Activated naive CD8-positive, alpha-beta T cell treated with anti-CD3 and anti-CD28 coated beads, Interleukin-2, amount 50 U/mL, for 24 hours (primary cell): ENCODE measurements at regions not wholly inside any gene's neighbourhood (a gene's known extent, or its start where the extent isn't known, plus 50 kb on each side); places are given as distances from the start of the nearest gene placed in this dataset.

ENCODE experiments used
- ATAC-seq: fragments of 150-1000 bp; cut with Tn5 transposase; one replicate; pipeline ENCODE4 v1.10.0; 2021
- DNase-seq: peaks from one replicate; pipeline ENCODE4 v3.0.0; 2021
- H3K27ac Mint-ChIP-seq: one replicate; pipeline ENCODE4 v1.8.0; 2021; ENCODE audit warnings: mild to moderate bottlenecking, mixed read lengths
- H3K27me3 Mint-ChIP-seq: one replicate; pipeline ENCODE4 v1.8.0; 2021; ENCODE audit warnings: mixed read lengths
- H3K36me3 Mint-ChIP-seq: one replicate; pipeline ENCODE4 v1.8.0; 2021; ENCODE audit warnings: low read depth, mixed read lengths
- H3K4me1 Mint-ChIP-seq: one replicate; pipeline ENCODE4 v1.8.0; 2021; ENCODE audit warnings: mixed read lengths
- H3K4me3 Mint-ChIP-seq: one replicate; pipeline ENCODE4 v1.8.0; 2021; ENCODE audit warnings: mild to moderate bottlenecking, moderate library complexity, mixed read lengths
- H3K9me3 Mint-ChIP-seq: one replicate; pipeline ENCODE4 v1.8.0; 2021; ENCODE audit warnings: mixed read lengths

- H3K9me3 Mint-ChIP-seq, result no peaks in the 10 kb centered on the region
- DNase-seq, result no peak
- no peak overlapping the region for H3K4me3 Mint-ChIP-seq
- H3K27ac Mint-ChIP-seq, result no peak overlapping the region
- no peak for ATAC-seq
- H3K4me1 Mint-ChIP-seq, result no peaks in the 10 kb centered on the region
- no peaks in the 10 kb centered on the region for H3K36me3 Mint-ChIP-seq
- H3K27me3 Mint-ChIP-seq, result peaks cover 9% of the 10 kb centered on the region
Measured at GRCh38 chr11:70711911-70712185, 313.5 kb downstream of the CTTN start.

- no peak for DNase-seq
- ATAC-seq, result no peak
- peaks cover 13% of the 10 kb centered on the region for H3K27me3 Mint-ChIP-seq
- no peaks in the 10 kb centered on the region for H3K9me3 Mint-ChIP-seq
- no peak overlapping the region for H3K27ac Mint-ChIP-seq
- no peak overlapping the region for H3K4me3 Mint-ChIP-seq
- no peaks in the 10 kb centered on the region for H3K36me3 Mint-ChIP-seq
- H3K4me1 Mint-ChIP-seq, result no peaks in the 10 kb centered on the region
Measured at GRCh38 chr11:70712471-70712870, 314.1 kb downstream of the CTTN start.

GRCh38 chr11:70713086-70713835 is 314.9 kb downstream of the CTTN start:
- H3K4me3 Mint-ChIP-seq, result no peak overlapping the region
- DNase-seq, result no peak
- no peak for ATAC-seq
- H3K9me3 Mint-ChIP-seq, result no peaks in the 10 kb centered on the region
- no peak overlapping the region for H3K27ac Mint-ChIP-seq
- H3K36me3 Mint-ChIP-seq, result no peaks in the 10 kb centered on the region
- H3K27me3 Mint-ChIP-seq, result peaks cover 15% of the 10 kb centered on the region
- H3K4me1 Mint-ChIP-seq, result no peaks in the 10 kb centered on the region

GRCh38 chr11:70713988-70714665 is 315.8 kb downstream of the CTTN start:
- no peaks in the 10 kb centered on the region for H3K36me3 Mint-ChIP-seq
- H3K27ac Mint-ChIP-seq, result no peak overlapping the region
- no peaks in the 10 kb centered on the region for H3K4me1 Mint-ChIP-seq
- ATAC-seq (no peak), DNase-seq (no peak)
- H3K9me3 Mint-ChIP-seq, result no peaks in the 10 kb centered on the region
- peaks cover 15% of the 10 kb centered on the region for H3K27me3 Mint-ChIP-seq
- H3K4me3 Mint-ChIP-seq, result no peak overlapping the region

- ATAC-seq (no peak), DNase-seq (no peak)
- H3K4me3 Mint-ChIP-seq, result no peak overlapping the region
- H3K9me3 Mint-ChIP-seq, result no peaks in the 10 kb centered on the region
- H3K27me3 Mint-ChIP-seq, result peaks cover 12% of the 10 kb centered on the region
- no peaks in the 10 kb centered on the region for H3K36me3 Mint-ChIP-seq
- no peaks in the 10 kb centered on the region for H3K4me1 Mint-ChIP-seq
- no peak overlapping the region for H3K27ac Mint-ChIP-seq
Measured at GRCh38 chr11:70715166-70715951, 317.0 kb downstream of the CTTN start.

GRCh38 chr11:70716216-70716615 is 317.9 kb downstream of the CTTN start:
- no peak for DNase-seq
- no peak for ATAC-seq
- Mint-ChIP-seq H3K9me3 (no peaks in the 10 kb centered on the region), H3K4me3 (no peak overlapping the region), H3K36me3 (no peaks in the 10 kb centered on the region), H3K27me3 (peaks cover 9% of the 10 kb centered on the region), H3K27ac (no peak overlapping the region), H3K4me1 (no peaks in the 10 kb centered on the region)

- no peaks in the 10 kb centered on the region for H3K4me1 Mint-ChIP-seq
- no peaks in the 10 kb centered on the region for H3K9me3 Mint-ChIP-seq
- no peaks in the 10 kb centered on the region for H3K36me3 Mint-ChIP-seq
- H3K27ac Mint-ChIP-seq, result no peak overlapping the region
- DNase-seq (no peak), ATAC-seq (no peak)
- H3K4me3 Mint-ChIP-seq, result no peak overlapping the region
- H3K27me3 Mint-ChIP-seq, result peaks cover 9% of the 10 kb centered on the region
Measured at GRCh38 chr11:70716986-70717775, 318.9 kb downstream of the CTTN start.

GRCh38 chr11:70717936-70718595 is 319.7 kb downstream of the CTTN start:
- H3K9me3 Mint-ChIP-seq, result no peaks in the 10 kb centered on the region
- no peaks in the 10 kb centered on the region for H3K4me1 Mint-ChIP-seq
- no peaks in the 10 kb centered on the region for H3K36me3 Mint-ChIP-seq
- DNase-seq, result no peak
- H3K4me3 Mint-ChIP-seq, result no peak overlapping the region
- H3K27me3 Mint-ChIP-seq, result peaks cover 7% of the 10 kb centered on the region
- ATAC-seq, result no peak
- no peak overlapping the region for H3K27ac Mint-ChIP-seq

GRCh38 chr11:70719516-70719915 is 321.2 kb downstream of the CTTN start:
- Mint-ChIP-seq H3K9me3 (no peaks in the 10 kb centered on the region), H3K4me1 (no peaks in the 10 kb centered on the region), H3K36me3 (no peaks in the 10 kb centered on the region), H3K4me3 (no peak overlapping the region), H3K27ac (no peak overlapping the region), H3K27me3 (peaks cover 7% of the 10 kb centered on the region)
- DNase-seq, result no peak
- ATAC-seq, result no peak

- Mint-ChIP-seq H3K27me3 (peaks cover 7% of the 10 kb centered on the region), H3K27ac (no peak overlapping the region), H3K4me1 (no peaks in the 10 kb centered on the region), H3K4me3 (no peak overlapping the region), H3K9me3 (no peaks in the 10 kb centered on the region), H3K36me3 (no peaks in the 10 kb centered on the region)
- DNase-seq, result no peak
- no peak for ATAC-seq
Measured at GRCh38 chr11:70720281-70720680, 322.0 kb downstream of the CTTN start.

- no peaks in the 10 kb centered on the region for H3K36me3 Mint-ChIP-seq
- H3K27me3 Mint-ChIP-seq, result peaks cover 7% of the 10 kb centered on the region
Measured at GRCh38 chr11:70721006-70721405, 322.7 kb downstream of the CTTN start.

GRCh38 chr11:70725278-70725677 is 326.9 kb downstream of the CTTN start:
- no peaks in the 10 kb centered on the region for H3K4me1 Mint-ChIP-seq
- H3K27me3 Mint-ChIP-seq, result peaks cover 2% of the 10 kb centered on the region
- ATAC-seq, result no peak
- no peaks in the 10 kb centered on the region for H3K36me3 Mint-ChIP-seq
- H3K4me3 Mint-ChIP-seq, result no peak overlapping the region
- H3K9me3 Mint-ChIP-seq, result no peaks in the 10 kb centered on the region
- H3K27ac Mint-ChIP-seq, result no peak overlapping the region
- no peak for DNase-seq

More at GRCh38 chr11:70721006-70721405, 322.7 kb downstream of the CTTN start:
- Mint-ChIP-seq H3K27ac (no peak overlapping the region), H3K9me3 (no peaks in the 10 kb centered on the region), H3K4me1 (no peaks in the 10 kb centered on the region), H3K4me3 (no peak overlapping the region)
- DNase-seq, result no peak
- no peak for ATAC-seq

- ATAC-seq (no peak), DNase-seq (no peak)
- no peaks in the 10 kb centered on the region for H3K4me1 Mint-ChIP-seq
- no peak overlapping the region for H3K4me3 Mint-ChIP-seq
- no peaks in the 10 kb centered on the region for H3K9me3 Mint-ChIP-seq
- H3K27ac Mint-ChIP-seq, result no peak overlapping the region
- peaks cover 2% of the 10 kb centered on the region for H3K27me3 Mint-ChIP-seq
- no peaks in the 10 kb centered on the region for H3K36me3 Mint-ChIP-seq
Measured at GRCh38 chr11:70725739-70726138, 327.4 kb downstream of the CTTN start.

- H3K4me3 Mint-ChIP-seq, result no peak overlapping the region
- no peaks in the 10 kb centered on the region for H3K9me3 Mint-ChIP-seq
- no peak overlapping the region for H3K27ac Mint-ChIP-seq
- H3K4me1 Mint-ChIP-seq, result no peaks in the 10 kb centered on the region
- DNase-seq (no peak), ATAC-seq (no peak)
- peaks cover 1% of the 10 kb centered on the region for H3K27me3 Mint-ChIP-seq
- H3K36me3 Mint-ChIP-seq, result no peaks in the 10 kb centered on the region
Measured at GRCh38 chr11:70727021-70727420, 328.7 kb downstream of the CTTN start.
